SU-DHL-6 (cell line): ENCODE measurements at regions not wholly inside any gene's neighbourhood (a gene's known extent, or its start where the extent isn't known, plus 50 kb on each side); places are given as distances from the start of the nearest gene placed in this dataset.

Source experiments
- CTCF ChIP-seq: fragments of 200-600 bp; sonication (generic); IDR thresholded peaks from one replicate; pipeline ENCODE4 v1.5.1; 2017; ENCODE audit warnings: antibody characterized with exemption, mild to moderate bottlenecking, low read length, moderate library complexity; ENCODE audit not compliant: insufficient read depth, poor library complexity, severe bottlenecking
- EZH2phosphoT487 ChIP-seq: fragments of 200-600 bp; sonication (generic), shearing (Covaris generic); conservative IDR thresholded peaks from 2 replicates; pipeline ENCODE4 v1.6.1; 2018; ENCODE audit warnings: mild to moderate bottlenecking, antibody characterized with exemption, low read length, moderate library complexity, mixed read lengths

- no peak for TF ChIP-seq CTCF
- no peak for TF ChIP-seq EZH2phosphoT487
Measured at GRCh38 chr4:81954271-81954670, 419.5 kb downstream of the HNRNPD start.
